ENCODE measurements at regions not wholly inside any gene's neighbourhood (a gene's known extent, or its start where the extent isn't known, plus 50 kb on each side); places are given as distances from the start of the nearest gene placed in this dataset.

GRCh38 chr14:56044196-56044595 is 74.0 kb upstream of the PELI2 start:
- Histone ChIP-seq H3K27me3 (ENCODE audit: insufficient read depth, low read length) (no peaks in the 10 kb centered on the region), H3K79me2 (ENCODE audit: insufficient read depth, low read length) (no peaks in the 10 kb centered on the region), H3K4me2 (ENCODE audit: low read length) (no peak overlapping the region), H3K4me1 (ENCODE audit: insufficient read depth, low read length) (peaks cover 4% of the 10 kb centered on the region), H3K9ac (ENCODE audit: low read length) (no peak overlapping the region), H2AFZ (ENCODE audit: low read depth, low read length) (no peak overlapping the region), H3K27ac (ENCODE audit: low read depth, low read length) (no peak overlapping the region), H3K9me3 (ENCODE audit: insufficient read depth, low read depth, low read length) (no peaks in the 10 kb centered on the region), H3K4me3 (ENCODE audit: insufficient read depth, low read depth, low read length) (no peak overlapping the region), H3K36me3 (ENCODE audit: insufficient read depth, low read length) (no peaks in the 10 kb centered on the region), H4K20me1 (ENCODE audit: insufficient read depth, low read length) (no peaks in the 10 kb centered on the region)
- Mint-ChIP-seq H3K27ac (ENCODE audit: unreplicated experiment) (no peak overlapping the region), H3K36me3 (ENCODE audit: low read depth, unreplicated experiment) (no peaks in the 10 kb centered on the region), H3K4me1 (ENCODE audit: low read depth, unreplicated experiment) (peaks cover 2% of the 10 kb centered on the region), H3K4me3 (ENCODE audit: unreplicated experiment) (no peak overlapping the region), H3K27me3 (ENCODE audit: low read depth, unreplicated experiment) (no peaks in the 10 kb centered on the region), H3K9me3 (ENCODE audit: unreplicated experiment) (no peaks in the 10 kb centered on the region)
- TF ChIP-seq CTCF (IDR thresholded peaks at IDR 0.05; ENCODE audit: insufficient read depth, low read depth, low read length) (no peak), EZH2 (IDR thresholded peaks at IDR 0.05; ENCODE audit: insufficient read depth, low read length) (no peak)
- DNase-seq (ENCODE audit: low read depth) = peak; percentile 10
- FAIRE-seq = no peak

DNA sequence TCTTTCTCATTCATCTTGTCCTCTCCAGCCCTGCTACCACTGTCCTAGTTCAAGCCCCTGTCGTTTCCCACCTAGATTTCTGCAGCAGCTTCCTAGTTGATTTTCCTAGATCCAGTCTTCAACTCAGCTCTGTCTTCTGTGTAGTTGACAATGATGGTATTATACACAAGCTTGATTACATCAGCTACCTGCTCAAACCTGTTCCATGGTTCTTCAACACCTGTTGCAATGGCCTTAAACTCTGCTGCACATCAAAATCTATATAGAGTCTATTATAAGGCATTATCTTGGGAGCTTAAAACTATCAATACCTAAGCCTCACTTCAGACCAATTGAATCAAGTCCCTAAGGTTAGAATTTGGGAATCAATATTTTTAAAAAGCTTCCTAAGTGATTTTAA is 71.7 kb upstream of the PELI2 start:
- FAIRE-seq = no peak

More for the DNA sequence above, 71.7 kb upstream of the PELI2 start:
- no peaks in the 10 kb centered on the region for H3K9me3 Mint-ChIP-seq (ENCODE audit: unreplicated experiment)
- H3K4me3 Mint-ChIP-seq (ENCODE audit: unreplicated experiment) = no peak overlapping the region
- Histone ChIP-seq H3K4me1 (ENCODE audit: insufficient read depth, low read length) (peaks cover 4% of the 10 kb centered on the region), H4K20me1 (ENCODE audit: insufficient read depth, low read length) (no peaks in the 10 kb centered on the region), H3K9ac (ENCODE audit: low read length) (no peak overlapping the region), H3K36me3 (ENCODE audit: insufficient read depth, low read length) (no peaks in the 10 kb centered on the region), H3K27ac (ENCODE audit: low read depth, low read length) (no peak overlapping the region), H3K79me2 (ENCODE audit: insufficient read depth, low read length) (no peaks in the 10 kb centered on the region), H3K9me3 (ENCODE audit: insufficient read depth, low read depth, low read length) (no peaks in the 10 kb centered on the region), H2AFZ (ENCODE audit: low read depth, low read length) (no peak overlapping the region), H3K4me3 (ENCODE audit: insufficient read depth, low read depth, low read length) (no peak overlapping the region), H3K27me3 (ENCODE audit: insufficient read depth, low read length) (no peaks in the 10 kb centered on the region), H3K4me2 (ENCODE audit: low read length) (no peak overlapping the region)
- no peaks in the 10 kb centered on the region for H3K27me3 Mint-ChIP-seq (ENCODE audit: low read depth, unreplicated experiment)
- DNase-seq (ENCODE audit: low read depth) = no peak
- TF ChIP-seq CTCF (IDR thresholded peaks at IDR 0.05; ENCODE audit: insufficient read depth, low read depth, low read length) (no peak), EZH2 (IDR thresholded peaks at IDR 0.05; ENCODE audit: insufficient read depth, low read length) (no peak)
- no peak overlapping the region for H3K27ac Mint-ChIP-seq (ENCODE audit: unreplicated experiment)
- peaks cover 2% of the 10 kb centered on the region for H3K4me1 Mint-ChIP-seq (ENCODE audit: low read depth, unreplicated experiment)
- no peaks in the 10 kb centered on the region for H3K36me3 Mint-ChIP-seq (ENCODE audit: low read depth, unreplicated experiment)
